Smooth muscle cell (in vitro differentiated cells): ENCODE measurements at regions not wholly inside any gene's neighbourhood (a gene's known extent, or its start where the extent isn't known, plus 50 kb on each side); places are given as distances from the start of the nearest gene placed in this dataset.

Experiments used
- DNase-seq: peaks from one replicate; lab custom pipeline; 2025; ENCODE audit not compliant: unreplicated experiment; lab: John Stamatoyannopoulos, UW
- H2AFZ ChIP-seq: fragments of 200-600 bp; sonication (generic); 2 replicates; pipeline ENCODE4 v1.6.0; 2016; ENCODE audit warnings: antibody characterized with exemption, low read depth, mild to moderate bottlenecking
- H3F3A ChIP-seq: fragments of 200-600 bp; sonication (generic); 2 replicates; pipeline ENCODE4 v1.6.0; 2017; ENCODE audit warnings: antibody characterized with exemption, low read depth
- H3K27ac ChIP-seq: fragments of 200-600 bp; sonication (generic); 2 replicates; pipeline ENCODE4 v1.5.1; 2016; ENCODE audit warnings: low read depth, mild to moderate bottlenecking
- H3K27me3 ChIP-seq: fragments of 200-600 bp; sonication (generic); 2 replicates; pipeline ENCODE4 v1.6.1; 2016; ENCODE audit warnings: low read depth, mild to moderate bottlenecking
- H3K36me3 ChIP-seq: fragments of 200-600 bp; sonication (generic); 2 replicates; pipeline ENCODE4 v1.5.1; 2016; ENCODE audit warnings: low read depth
- H3K4me1 ChIP-seq: fragments of 200-600 bp; sonication (generic); 2 replicates; pipeline ENCODE4 v1.5.1; 2016; ENCODE audit warnings: low read depth
- H3K4me2 ChIP-seq: fragments of 200-600 bp; sonication (generic); 2 replicates; pipeline ENCODE4 v1.6.0; 2016; ENCODE audit warnings: mild to moderate bottlenecking
- H3K4me3 ChIP-seq: fragments of 200-600 bp; sonication (generic); 2 replicates; pipeline ENCODE4 v1.5.1; 2016; ENCODE audit warnings: mild to moderate bottlenecking
- H3K79me2 ChIP-seq: fragments of 200-600 bp; sonication (generic); 2 replicates; pipeline ENCODE4 v1.6.0; 2016; ENCODE audit warnings: low read depth, mild to moderate bottlenecking
- H3K9ac ChIP-seq: fragments of 200-600 bp; sonication (generic); 2 replicates; pipeline ENCODE4 v1.6.0; 2016; ENCODE audit warnings: low read depth
- H3K9me3 ChIP-seq: fragments of 200-600 bp; sonication (generic); replicated peaks from 2 replicates; pipeline ENCODE4 v1.5.1; 2016; ENCODE audit warnings: low read depth
- H4K20me1 ChIP-seq: fragments of 200-600 bp; sonication (generic); 2 replicates; pipeline ENCODE4 v1.6.0; 2016; ENCODE audit warnings: low read depth
- CTCF ChIP-seq: fragments of 200-600 bp; sonication (generic); IDR thresholded peaks from 2 replicates; pipeline ENCODE4 v1.5.1; 2017; ENCODE audit warnings: borderline replicate concordance, mild to moderate bottlenecking, antibody characterized with exemption; ENCODE audit not compliant: insufficient read depth, poor library complexity, severe bottlenecking
- WGBS: methylation state at CpG from one replicate; pipeline ENCODE4 v1.1.7; 2016; ENCODE audit warnings: low lambda C conversion rate; 5-methylcytosine and 5-hydroxymethylcytosine counted together

- no peak for TF ChIP-seq CTCF
- H3K9me3 ChIP-seq = no peaks in the 10 kb centered on the region
- no peaks in the 10 kb centered on the region for H3K79me2 ChIP-seq
- DNase-seq = no peak
- no peaks in the 10 kb centered on the region for H3K4me1 ChIP-seq
- H3K4me2 ChIP-seq = no peak overlapping the region
- H3F3A ChIP-seq = no peaks in the 10 kb centered on the region
- H2AFZ ChIP-seq = no peak overlapping the region
- H3K27ac ChIP-seq = no peak overlapping the region
- no peaks in the 10 kb centered on the region for H3K36me3 ChIP-seq
- H4K20me1 ChIP-seq = no peaks in the 10 kb centered on the region
- no peak overlapping the region for H3K4me3 ChIP-seq
- WGBS = 71% methylated on average over 6 of the region's 6 CpGs
- no peak overlapping the region for H3K9ac ChIP-seq
- no peaks in the 10 kb centered on the region for H3K27me3 ChIP-seq
Measured at GRCh38 chr15:23850666-23851065, 163.6 kb upstream of the NDN start.

GRCh38 chr15:23851921-23852320 is 164.8 kb upstream of the NDN start:
- Histone ChIP-seq H3K4me3 (no peak overlapping the region), H2AFZ (no peak overlapping the region), H3K4me1 (no peaks in the 10 kb centered on the region), H3F3A (no peaks in the 10 kb centered on the region), H3K27ac (no peak overlapping the region), H3K79me2 (no peaks in the 10 kb centered on the region), H3K9ac (no peak overlapping the region), H3K4me2 (no peak overlapping the region), H3K36me3 (no peaks in the 10 kb centered on the region), H3K27me3 (no peaks in the 10 kb centered on the region), H4K20me1 (no peaks in the 10 kb centered on the region), H3K9me3 (no peaks in the 10 kb centered on the region)
- no peak for TF ChIP-seq CTCF
- DNase-seq = no peak
- 52% methylated on average over 2 of the region's 2 CpGs for WGBS

GRCh38 chr15:23853286-23853685 is 166.2 kb upstream of the NDN start:
- Histone ChIP-seq H3K9me3 (no peaks in the 10 kb centered on the region), H3K27me3 (no peaks in the 10 kb centered on the region), H3K4me1 (no peaks in the 10 kb centered on the region), H3K36me3 (no peaks in the 10 kb centered on the region), H4K20me1 (no peaks in the 10 kb centered on the region), H3K4me2 (no peak overlapping the region), H3K27ac (no peak overlapping the region), H3K4me3 (no peak overlapping the region), H3K9ac (no peak overlapping the region), H3K79me2 (no peaks in the 10 kb centered on the region), H2AFZ (no peak overlapping the region), H3F3A (no peaks in the 10 kb centered on the region)
- no peak for DNase-seq
- WGBS = 68% methylated on average over 1 of the region's 1 CpG
- no peak for TF ChIP-seq CTCF

- 55% methylated on average over 5 of the region's 5 CpGs for WGBS
- H3K27ac ChIP-seq = no peak overlapping the region
- H3F3A ChIP-seq = no peaks in the 10 kb centered on the region
- no peak for TF ChIP-seq CTCF
- H3K27me3 ChIP-seq = no peaks in the 10 kb centered on the region
- no peaks in the 10 kb centered on the region for H3K9me3 ChIP-seq
- H3K79me2 ChIP-seq = no peaks in the 10 kb centered on the region
- no peak for DNase-seq
- H3K36me3 ChIP-seq = no peaks in the 10 kb centered on the region
- H3K9ac ChIP-seq = no peak overlapping the region
- no peaks in the 10 kb centered on the region for H3K4me1 ChIP-seq
- no peak overlapping the region for H3K4me2 ChIP-seq
- H2AFZ ChIP-seq = no peak overlapping the region
- no peak overlapping the region for H3K4me3 ChIP-seq
- no peaks in the 10 kb centered on the region for H4K20me1 ChIP-seq
Measured at GRCh38 chr15:23854203-23854911, 167.3 kb upstream of the NDN start.
